ENCODE measurements at regions not wholly inside any gene's neighbourhood (a gene's known extent, or its start where the extent isn't known, plus 50 kb on each side); places are given as distances from the start of the nearest gene placed in this dataset.

- Histone ChIP-seq H3K9me3 (ENCODE audit: control insufficient read depth, insufficient read depth, low read depth, low read length) (no peaks in the 10 kb centered on the region), H3K27me3 (ENCODE audit: control insufficient read depth, insufficient read depth, low read length) (no peaks in the 10 kb centered on the region), H3K4me1 (ENCODE audit: control insufficient read depth, insufficient read depth, low read length) (no peaks in the 10 kb centered on the region), H3K27ac (ENCODE audit: low read length) (no peak overlapping the region), H3K36me3 (ENCODE audit: control insufficient read depth, insufficient read depth, low read length) (no peaks in the 10 kb centered on the region), H3K4me3 (ENCODE audit: low read depth in 2 of 2, low read length in 2 of 2) (no peak overlapping the region)
- BruUV-seq (replicated peaks) = no TSS peak
- DNase-seq (ENCODE audit: low read depth, low spot score) = no peak
- intact Hi-C loops (cut with micrococcal nuclease; ENCODE audit: unreplicated experiment) (no loop called here), in situ Hi-C loops (cut with HindIII; ENCODE audit: low pct_unique_long_range_greater_than_20kb, low sequenced_read_pairs) (no loop called here)
- ChIA-PET CTCF (no interaction called here), POLR2A (no interaction called here)
- no peak for TF ChIP-seq TCF7L2 (IDR thresholded peaks at IDR 0.05; ENCODE audit: low read depth, low read length)
- no peak for TF ChIP-seq SIN3A (IDR thresholded peaks at IDR 0.05; ENCODE audit: borderline replicate concordance, insufficient read depth, low read depth, low read length)
- TF ChIP-seq CTCF (IDR thresholded peaks at IDR 0.05) = no peak
- TF ChIP-seq REST (IDR thresholded peaks at IDR 0.05; ENCODE audit: insufficient read depth in 1 of 2, low read depth in 2 of 2, low read length in 1 of 2) = no peak
- TF ChIP-seq POLR2AphosphoS5 (IDR thresholded peaks at IDR 0.05; ENCODE audit: low read depth, low read length) = no peak
- ATAC-seq = no peak
Measured at GRCh38 chr21:30943243-30943642, 61.9 kb upstream of the KRTAP11-1 start.

- no TSS peak for BruUV-seq (replicated peaks)
- Histone ChIP-seq H3K27me3 (ENCODE audit: control insufficient read depth, insufficient read depth, low read length) (no peaks in the 10 kb centered on the region), H3K9me3 (ENCODE audit: control insufficient read depth, insufficient read depth, low read depth, low read length) (no peaks in the 10 kb centered on the region), H3K4me1 (ENCODE audit: control insufficient read depth, insufficient read depth, low read length) (no peaks in the 10 kb centered on the region), H3K27ac (ENCODE audit: low read length) (no peak overlapping the region), H3K4me3 (ENCODE audit: low read depth in 2 of 2, low read length in 2 of 2) (no peak overlapping the region), H3K36me3 (ENCODE audit: control insufficient read depth, insufficient read depth, low read length) (no peaks in the 10 kb centered on the region)
- TF ChIP-seq POLR2AphosphoS5 (IDR thresholded peaks at IDR 0.05; ENCODE audit: low read depth, low read length) (no peak), REST (IDR thresholded peaks at IDR 0.05; ENCODE audit: insufficient read depth in 1 of 2, low read depth in 2 of 2, low read length in 1 of 2) (no peak), TCF7L2 (IDR thresholded peaks at IDR 0.05; ENCODE audit: low read depth, low read length) (no peak), CTCF (IDR thresholded peaks at IDR 0.05) (no peak), SIN3A (IDR thresholded peaks at IDR 0.05; ENCODE audit: borderline replicate concordance, insufficient read depth, low read depth, low read length) (no peak)
- ChIA-PET CTCF (no interaction called here), POLR2A (no interaction called here)
- intact Hi-C loops (cut with micrococcal nuclease; ENCODE audit: unreplicated experiment) = no loop called here
- no peak for DNase-seq (ENCODE audit: low read depth, low spot score)
- no peak for ATAC-seq
- in situ Hi-C loops (cut with HindIII; ENCODE audit: low pct_unique_long_range_greater_than_20kb, low sequenced_read_pairs) = no loop called here
Measured at GRCh38 chr21:30942192-30942591, 60.8 kb upstream of the KRTAP11-1 start.

All from Panc1 (cell line).